Loucy (cell line): ENCODE measurements at regions not wholly inside any gene's neighbourhood (a gene's known extent, or its start where the extent isn't known, plus 50 kb on each side); places are given as distances from the start of the nearest gene placed in this dataset.

ENCODE experiments used
- H2AFZ ChIP-seq: fragments of 200-600 bp; sonication (generic); 2 replicates; pipeline ENCODE4 v1.6.0; 2016; ENCODE audit warnings: antibody characterized with exemption, mild to moderate bottlenecking, low read length, moderate library complexity
- H3F3A ChIP-seq: fragments of 200-600 bp; 2 replicates; pipeline ENCODE4 v1.6.0; 2016; ENCODE audit warnings: antibody characterized with exemption, low read depth, mild to moderate bottlenecking
- H3K27me3 ChIP-seq: fragments of 200-600 bp; sonication (generic); 2 replicates; pipeline ENCODE4 v1.6.1; 2014; ENCODE audit warnings: low read length, mild to moderate bottlenecking; ENCODE audit not compliant: insufficient read depth, poor library complexity, severe bottlenecking
- H3K36me3 ChIP-seq: fragments of 200-600 bp; sonication (generic); 2 replicates; pipeline ENCODE4 v1.6.1; 2016; ENCODE audit warnings: low read length; ENCODE audit not compliant: insufficient read depth
- H3K4me1 ChIP-seq: fragments of 200-600 bp; sonication (generic); 2 replicates; pipeline ENCODE4 v1.5.1; 2014; ENCODE audit warnings: low read length, mild to moderate bottlenecking; ENCODE audit not compliant: insufficient read depth, poor library complexity, severe bottlenecking
- H3K4me2 ChIP-seq: fragments of 200-600 bp; sonication (generic); 2 replicates; pipeline ENCODE4 v1.6.0; 2014; ENCODE audit warnings: antibody characterized with exemption, low read length, low read depth, mild to moderate bottlenecking; ENCODE audit not compliant: poor library complexity, severe bottlenecking
- H3K4me3 ChIP-seq: fragments of 200-600 bp; sonication (generic); 2 replicates; pipeline ENCODE4 v1.5.1; 2014; ENCODE audit warnings: low read length, mild to moderate bottlenecking, mixed read lengths; ENCODE audit not compliant: poor library complexity, severe bottlenecking
- H3K79me2 ChIP-seq: fragments of 200-600 bp; sonication (generic); 2 replicates; pipeline ENCODE4 v1.6.1; 2014; ENCODE audit warnings: low read length; ENCODE audit not compliant: insufficient read depth
- H3K9ac ChIP-seq: fragments of 200-600 bp; sonication (generic); 2 replicates; pipeline ENCODE4 v1.6.0; 2014; ENCODE audit warnings: mild to moderate bottlenecking, low read depth, low read length, moderate library complexity; ENCODE audit not compliant: poor library complexity, severe bottlenecking
- H3K9me2 ChIP-seq: fragments of 200-600 bp; sonication (generic); replicated peaks from 2 replicates; pipeline ENCODE4 v1.6.1; 2016; ENCODE audit warnings: low read depth, low read length, mixed read lengths
- H3K9me3 ChIP-seq: fragments of 200-600 bp; sonication (generic); 2 replicates; pipeline ENCODE4 v1.6.1; 2014; ENCODE audit warnings: mild to moderate bottlenecking, antibody characterized with exemption, low read length, low read depth; ENCODE audit not compliant: insufficient read depth
- H4K20me1 ChIP-seq: fragments of 200-600 bp; sonication (generic); 2 replicates; pipeline ENCODE4 v1.6.0; 2014; ENCODE audit warnings: antibody characterized with exemption, low read length, mild to moderate bottlenecking; ENCODE audit not compliant: insufficient read depth, poor library complexity, severe bottlenecking
- CTCF ChIP-seq: fragments of 200-600 bp; sonication (generic); conservative IDR thresholded peaks from 2 replicates; pipeline ENCODE4 v1.5.1; 2014; ENCODE audit warnings: mild to moderate bottlenecking, antibody characterized with exemption, low read length
- EZH2phosphoT487 ChIP-seq: fragments of 200-600 bp; IDR thresholded peaks from 2 replicates; pipeline ENCODE4 v1.6.1; 2018; ENCODE audit warnings: antibody characterized with exemption, mild to moderate bottlenecking, moderate library complexity, borderline replicate concordance

GRCh38 chr11:81870815-81871214, 862.8 kb downstream of the FAM181B start:
- H3K36me3 ChIP-seq = no peaks in the 10 kb centered on the region
- peak overlapping the region; percentile 63 for H3K4me2 ChIP-seq
- H3K27me3 ChIP-seq = no peaks in the 10 kb centered on the region
- no peaks in the 10 kb centered on the region for H4K20me1 ChIP-seq
- peaks cover 30% of the 10 kb centered on the region for H3K4me1 ChIP-seq
- no peak overlapping the region for H3K4me3 ChIP-seq
- H3K9me3 ChIP-seq = no peaks in the 10 kb centered on the region
- TF ChIP-seq EZH2phosphoT487 = no peak
- no peak for TF ChIP-seq CTCF
- H3K9ac ChIP-seq = no peak overlapping the region
- no peaks in the 10 kb centered on the region for H3K9me2 ChIP-seq
- H3K79me2 ChIP-seq = no peaks in the 10 kb centered on the region
- H2AFZ ChIP-seq = no peak overlapping the region
- peaks cover 6% of the 10 kb centered on the region; the same call in 1 of the 2 replicates for H3F3A ChIP-seq

- Histone ChIP-seq H3K4me1 (peaks cover 30% of the 10 kb centered on the region), H3F3A (peaks cover 6% of the 10 kb centered on the region; the same call in 1 of the 2 replicates), H3K9me2 (no peaks in the 10 kb centered on the region), H3K79me2 (no peaks in the 10 kb centered on the region), H3K36me3 (no peaks in the 10 kb centered on the region), H3K4me2 (peak overlapping the region; percentile 63), H2AFZ (no peak overlapping the region), H3K9me3 (no peaks in the 10 kb centered on the region), H4K20me1 (no peaks in the 10 kb centered on the region), H3K27me3 (no peaks in the 10 kb centered on the region), H3K9ac (no peak overlapping the region), H3K4me3 (peak overlapping the region; percentile 54)
- TF ChIP-seq CTCF (no peak), EZH2phosphoT487 (no peak)
Observed at GRCh38 chr11:81870066-81870412, 863.6 kb downstream of the FAM181B start.

GRCh38 chr11:81869351-81870065, 864.2 kb downstream of the FAM181B start:
- Histone ChIP-seq H3K36me3 (no peaks in the 10 kb centered on the region), H3K9me3 (no peaks in the 10 kb centered on the region), H2AFZ (no peak overlapping the region), H3K9me2 (no peaks in the 10 kb centered on the region), H3K4me3 (peak overlapping the region; percentile 54), H3K9ac (no peak overlapping the region), H3F3A (peaks cover 6% of the 10 kb centered on the region; the same call in 1 of the 2 replicates), H3K4me2 (peak overlapping the region; percentile 63), H3K79me2 (no peaks in the 10 kb centered on the region), H4K20me1 (no peaks in the 10 kb centered on the region), H3K27me3 (no peaks in the 10 kb centered on the region), H3K4me1 (peaks cover 28% of the 10 kb centered on the region)
- peak; percentile 39; the same call in 1 of the 2 replicates for TF ChIP-seq EZH2phosphoT487
- no peak for TF ChIP-seq CTCF
